Activated naive CD8-positive, alpha-beta T cell (primary cell): ENCODE measurements at regions not wholly inside any gene's neighbourhood (a gene's known extent, or its start where the extent isn't known, plus 50 kb on each side); places are given as distances from the start of the nearest gene placed in this dataset.

Experiments
- H3K27ac Mint-ChIP-seq: one replicate; pipeline ENCODE4 v1.8.0; 2021; ENCODE audit warnings: mixed read lengths
- H3K27me3 Mint-ChIP-seq: one replicate; pipeline ENCODE4 v1.8.0; 2021; ENCODE audit warnings: mixed read lengths
- H3K36me3 Mint-ChIP-seq: one replicate; pipeline ENCODE4 v1.8.0; 2021; ENCODE audit warnings: mixed read lengths
- H3K4me1 Mint-ChIP-seq: one replicate; pipeline ENCODE4 v1.8.0; 2021; ENCODE audit warnings: low read depth, mixed read lengths
- H3K4me3 Mint-ChIP-seq: one replicate; pipeline ENCODE4 v1.8.0; 2021; ENCODE audit warnings: mild to moderate bottlenecking, mixed read lengths
- H3K9me3 Mint-ChIP-seq: one replicate; pipeline ENCODE4 v1.8.0; 2021; ENCODE audit warnings: low read depth, mixed read lengths

DNA sequence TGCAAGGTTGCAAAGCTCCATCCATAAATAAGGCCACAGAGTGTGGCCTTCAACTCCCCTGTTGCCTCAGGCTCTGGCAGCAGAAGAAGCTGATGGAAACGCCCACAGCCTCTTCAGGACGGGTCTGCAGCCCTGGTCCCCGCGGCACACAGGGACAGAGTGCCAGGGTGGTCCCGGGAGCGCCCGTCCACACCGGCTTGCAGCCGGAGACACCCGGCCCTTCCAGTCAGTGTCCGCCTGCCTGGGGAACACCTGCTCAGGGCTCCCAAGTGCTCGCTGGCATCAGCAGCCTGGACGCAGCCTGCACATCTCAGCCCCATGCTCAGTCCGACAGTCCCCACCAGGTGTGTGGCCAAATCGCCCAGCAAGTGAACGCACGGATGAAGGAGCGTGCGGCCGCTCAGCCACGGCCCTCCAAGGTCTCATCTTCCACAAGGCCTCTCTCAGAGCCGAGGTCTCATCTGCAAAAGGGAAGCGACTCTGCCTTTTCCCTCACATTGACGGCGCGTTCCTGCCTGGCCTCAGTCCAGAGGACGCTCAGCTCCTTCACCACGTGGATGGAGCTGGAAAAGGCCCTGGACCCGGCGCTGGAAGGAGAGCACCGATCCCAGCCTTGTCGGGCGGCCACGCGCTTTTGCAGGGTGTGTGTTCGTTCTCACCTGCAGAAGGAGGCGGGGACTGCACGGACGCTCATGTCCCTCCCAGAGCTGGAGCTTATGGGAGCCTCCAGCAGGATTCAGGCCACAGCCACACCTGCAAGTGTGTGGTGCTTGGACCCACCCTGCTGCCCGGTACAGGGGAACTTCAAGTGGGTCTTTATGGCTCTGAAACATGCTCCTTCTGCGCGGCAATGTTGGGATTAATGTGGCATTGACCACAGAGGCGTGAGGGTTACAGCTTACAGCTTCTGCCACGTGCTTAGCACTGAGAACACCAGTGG lies 180.4 kb downstream of the DLL1 start:
- Mint-ChIP-seq H3K27me3 (peaks cover 5% of the 10 kb centered on the region), H3K9me3 (no peaks in the 10 kb centered on the region), H3K4me1 (no peaks in the 10 kb centered on the region), H3K27ac (no peak overlapping the region), H3K36me3 (no peaks in the 10 kb centered on the region), H3K4me3 (no peak overlapping the region)

DNA sequence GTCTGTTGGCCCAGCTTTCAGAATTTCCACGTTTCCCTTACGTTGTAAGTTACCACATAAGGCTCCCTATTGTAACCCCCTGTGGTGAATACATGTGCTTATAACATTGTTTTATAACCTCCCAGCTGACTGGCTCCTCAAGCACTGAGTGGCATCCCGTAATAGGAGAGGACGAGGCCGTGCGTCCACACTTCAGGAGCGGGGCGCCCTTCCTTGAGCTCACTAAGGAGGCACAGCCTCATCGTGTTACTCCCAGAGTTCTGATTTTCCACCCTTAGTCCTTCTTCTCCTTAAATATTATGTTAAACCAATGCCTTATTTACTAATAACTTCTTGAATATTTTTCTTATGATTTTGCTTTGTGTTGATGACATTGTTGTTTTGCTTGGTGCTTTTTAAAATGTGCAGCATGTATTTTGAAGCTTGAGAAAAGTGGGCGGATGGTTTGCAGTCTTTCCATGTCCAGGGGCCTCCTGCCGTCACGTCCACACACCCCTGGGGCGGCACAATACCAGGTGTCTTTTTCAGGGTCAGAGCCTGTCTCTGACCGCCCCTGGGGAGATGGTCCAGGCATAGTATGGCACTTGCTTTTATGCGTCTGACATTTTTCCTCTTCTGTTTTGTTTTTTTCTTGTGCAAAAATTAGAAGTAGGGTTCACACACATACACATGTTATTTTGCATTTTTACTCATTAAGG lies 181.8 kb downstream of the DLL1 start:
- H3K9me3 Mint-ChIP-seq = peaks cover 3% of the 10 kb centered on the region
- H3K4me3 Mint-ChIP-seq = no peak overlapping the region
- no peak overlapping the region for H3K27ac Mint-ChIP-seq
- peaks cover 5% of the 10 kb centered on the region for H3K27me3 Mint-ChIP-seq
- no peaks in the 10 kb centered on the region for H3K36me3 Mint-ChIP-seq
- no peaks in the 10 kb centered on the region for H3K4me1 Mint-ChIP-seq

DNA sequence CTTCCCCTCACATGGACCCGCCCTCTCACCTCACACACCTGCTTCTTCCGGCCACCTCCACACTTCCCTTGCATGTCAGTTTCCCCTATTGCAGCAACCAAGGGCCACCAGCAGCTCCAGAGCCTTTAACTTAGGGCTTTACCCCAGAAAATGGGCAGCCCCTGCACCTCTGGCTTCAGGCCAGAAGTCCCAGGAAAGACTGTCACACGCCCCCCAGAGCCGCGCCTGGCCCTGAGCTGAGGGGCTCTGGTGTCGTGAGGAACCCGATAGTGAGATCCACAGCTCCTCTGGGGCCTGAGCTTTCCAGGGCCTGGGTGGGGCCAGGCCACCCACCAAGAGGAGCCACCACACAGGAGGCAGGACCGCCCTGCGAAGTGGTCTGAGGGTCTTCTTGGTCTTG lies 182.4 kb downstream of the DLL1 start:
- peaks cover 5% of the 10 kb centered on the region for H3K27me3 Mint-ChIP-seq
- no peak overlapping the region for H3K4me3 Mint-ChIP-seq
- H3K36me3 Mint-ChIP-seq = no peaks in the 10 kb centered on the region
- peaks cover 3% of the 10 kb centered on the region for H3K9me3 Mint-ChIP-seq
- no peaks in the 10 kb centered on the region for H3K4me1 Mint-ChIP-seq
- no peak overlapping the region for H3K27ac Mint-ChIP-seq

DNA sequence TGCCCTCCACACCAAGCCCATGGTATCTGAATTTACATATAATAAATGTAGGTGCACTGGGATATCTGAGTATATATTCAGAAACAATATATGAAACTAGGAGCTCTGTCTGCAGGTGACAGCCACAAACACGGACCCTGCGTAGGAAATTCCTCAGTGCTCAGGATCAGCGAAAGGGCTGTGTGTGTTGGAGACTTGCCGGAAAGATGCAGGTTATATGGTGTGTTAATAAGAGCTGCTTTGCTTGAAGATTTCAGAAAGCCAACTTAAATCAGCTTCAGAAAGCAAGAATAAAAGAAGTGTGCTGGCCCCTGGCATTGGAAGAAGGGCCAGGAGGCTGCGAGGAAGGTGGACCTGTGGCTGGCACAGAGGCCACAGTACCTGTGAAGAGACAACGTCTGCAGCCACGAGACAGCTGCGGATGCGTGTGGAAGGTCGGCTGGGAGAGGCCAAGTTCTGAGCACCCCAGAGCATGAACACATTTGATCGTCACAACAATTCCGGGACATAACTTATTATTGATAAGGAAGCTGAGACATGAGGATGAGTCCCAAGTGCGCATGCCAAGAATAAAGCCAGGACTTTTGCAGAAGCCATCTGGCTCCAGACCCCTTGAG lies 183.2 kb downstream of the DLL1 start:
- Mint-ChIP-seq H3K36me3 (no peaks in the 10 kb centered on the region), H3K4me3 (no peak overlapping the region), H3K4me1 (peaks cover 3% of the 10 kb centered on the region), H3K27ac (no peak overlapping the region), H3K9me3 (peaks cover 3% of the 10 kb centered on the region), H3K27me3 (peaks cover 5% of the 10 kb centered on the region)

DNA sequence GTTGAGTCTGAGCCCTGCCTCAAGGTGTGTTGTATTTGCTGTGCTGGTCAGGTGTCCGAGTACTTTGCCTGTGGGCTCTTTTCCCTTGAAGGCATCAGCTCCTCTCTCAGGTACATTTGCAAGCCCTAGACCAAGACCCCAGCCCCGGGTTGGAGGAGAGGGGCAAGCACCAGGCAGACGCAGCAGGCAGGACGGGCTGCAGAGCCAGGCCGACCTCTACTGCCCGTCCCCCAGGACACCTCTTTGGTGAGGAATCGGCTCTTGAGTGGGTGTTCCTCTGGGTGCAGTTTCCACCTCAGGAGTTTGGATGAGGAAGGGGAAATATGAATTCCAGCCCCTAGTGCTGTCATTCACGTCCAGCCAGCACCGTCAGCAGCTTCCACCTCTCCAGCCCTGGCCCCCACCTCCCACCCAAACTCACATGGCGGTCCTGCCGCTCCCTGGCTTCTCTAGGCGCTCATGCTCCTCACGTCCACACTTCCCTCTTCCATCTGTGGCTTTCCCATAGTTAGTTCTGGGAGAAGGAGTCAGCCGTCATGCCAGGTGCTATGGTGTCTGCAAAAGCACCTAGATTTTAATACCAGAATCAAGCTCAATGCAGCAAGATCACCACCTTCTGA lies 183.9 kb downstream of the DLL1 start:
- no peaks in the 10 kb centered on the region for H3K36me3 Mint-ChIP-seq
- no peak overlapping the region for H3K27ac Mint-ChIP-seq
- peaks cover 3% of the 10 kb centered on the region for H3K9me3 Mint-ChIP-seq
- peaks cover 3% of the 10 kb centered on the region for H3K4me1 Mint-ChIP-seq
- no peak overlapping the region for H3K4me3 Mint-ChIP-seq
- peaks cover 5% of the 10 kb centered on the region for H3K27me3 Mint-ChIP-seq

DNA sequence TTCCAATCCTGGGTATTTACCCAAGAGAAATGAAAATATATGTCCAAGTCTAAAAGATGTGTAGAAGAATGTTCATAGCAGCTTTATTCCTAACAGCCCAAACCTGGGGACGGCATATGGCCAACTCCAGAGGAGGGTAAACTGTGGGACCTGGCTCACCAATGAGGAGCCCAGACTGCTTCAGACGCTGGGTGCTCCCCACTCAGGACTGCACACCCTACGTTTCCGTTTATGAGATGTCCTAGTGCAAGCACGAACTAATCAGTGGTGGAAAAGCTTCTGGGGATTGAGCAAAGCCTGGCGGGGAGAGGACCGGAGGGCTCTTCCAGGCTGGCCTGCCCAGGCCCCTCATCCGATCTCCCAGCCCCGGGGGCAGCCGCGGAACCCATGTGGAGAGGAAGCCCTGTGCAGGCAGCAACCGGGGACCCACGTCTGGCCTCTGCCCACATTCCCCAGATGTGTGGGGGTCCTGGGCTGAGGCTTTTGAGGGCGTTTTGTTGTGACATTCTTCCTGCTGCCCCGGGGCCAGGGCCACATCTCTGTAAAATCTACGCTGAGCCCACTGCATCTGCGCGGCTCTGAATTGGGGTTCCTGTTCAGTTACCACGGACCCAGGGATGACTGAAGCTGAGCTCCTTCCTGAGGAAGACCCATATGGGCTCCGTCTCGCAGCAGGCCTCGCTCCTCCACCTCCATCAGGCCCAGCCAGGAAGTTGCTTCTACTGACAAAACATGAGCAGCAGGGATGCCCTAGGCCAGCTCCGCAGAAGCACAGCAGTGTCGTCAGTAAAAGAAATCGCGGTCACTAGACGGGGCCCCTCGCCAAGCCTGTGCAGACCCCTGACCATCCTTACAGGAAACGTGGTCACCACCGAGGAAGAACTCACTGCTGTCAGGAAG lies 188.0 kb downstream of the DLL1 start:
- Mint-ChIP-seq H3K4me3 (no peak overlapping the region), H3K4me1 (peaks cover 3% of the 10 kb centered on the region), H3K27ac (peak overlapping the region; percentile 16), H3K36me3 (no peaks in the 10 kb centered on the region), H3K9me3 (peaks cover 3% of the 10 kb centered on the region), H3K27me3 (peaks cover 5% of the 10 kb centered on the region)

DNA sequence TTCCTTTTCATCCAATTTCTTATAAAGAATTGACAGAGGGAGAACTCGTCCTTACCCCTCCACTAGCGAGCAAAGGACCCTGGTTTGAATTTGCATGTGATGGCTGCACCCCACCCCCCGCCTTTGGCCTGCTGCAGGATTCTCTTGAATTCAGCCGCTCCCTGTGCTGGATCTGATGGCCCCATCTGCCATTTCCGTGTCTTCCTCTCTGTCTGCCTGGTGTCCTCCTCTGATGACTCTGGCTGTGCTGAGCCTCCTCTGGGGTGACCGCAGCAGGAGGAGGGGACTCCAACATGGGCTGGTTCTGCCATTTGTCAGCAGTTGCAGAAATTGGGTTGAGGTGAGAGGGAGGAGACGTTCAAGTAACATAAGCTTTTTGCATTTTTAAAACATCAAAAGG lies 188.8 kb downstream of the DLL1 start:
- H3K4me1 Mint-ChIP-seq = peaks cover 3% of the 10 kb centered on the region
- H3K4me3 Mint-ChIP-seq = no peak overlapping the region

DNA sequence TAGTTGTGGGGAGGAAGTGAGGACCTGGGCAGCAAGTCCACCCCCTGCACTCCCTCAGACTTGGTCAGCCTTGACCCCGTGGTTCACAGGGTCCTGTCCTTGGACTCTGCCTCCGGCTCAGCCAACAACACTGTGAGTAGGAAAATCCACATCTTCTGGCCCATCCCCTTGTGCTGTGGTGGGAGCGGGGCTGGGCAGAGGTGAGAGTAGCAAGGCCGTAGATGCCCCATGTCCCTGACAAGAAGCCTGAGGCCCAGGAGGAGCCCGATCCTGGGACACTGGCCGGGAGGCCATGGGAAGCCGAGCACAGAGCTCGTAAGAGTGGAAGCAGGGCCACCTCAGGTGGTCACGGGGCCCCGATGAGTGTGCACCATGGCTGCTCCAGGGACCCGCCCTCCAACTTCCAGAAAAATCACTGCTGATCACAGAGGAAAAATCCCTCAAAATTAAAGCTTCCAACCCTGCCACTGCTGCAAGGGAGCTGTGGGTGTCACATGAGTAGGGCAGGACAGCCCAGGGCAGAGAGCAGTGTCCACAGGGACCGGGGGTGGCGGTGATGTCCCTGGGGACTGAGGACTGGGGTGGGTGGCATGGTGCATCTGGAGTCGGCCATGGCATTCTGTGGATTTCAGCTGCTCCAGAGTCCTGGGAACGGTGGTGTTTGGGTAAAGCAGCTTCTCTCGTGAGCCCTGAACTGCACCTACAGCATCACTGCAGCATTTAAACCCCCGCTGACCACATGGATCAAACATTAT lies 189.4 kb downstream of the DLL1 start:
- Mint-ChIP-seq H3K36me3 (no peaks in the 10 kb centered on the region), H3K27ac (no peak overlapping the region), H3K4me1 (peaks cover 3% of the 10 kb centered on the region), H3K9me3 (peaks cover 3% of the 10 kb centered on the region), H3K4me3 (no peak overlapping the region), H3K27me3 (peaks cover 1% of the 10 kb centered on the region)

More for the DNA sequence above, 188.8 kb downstream of the DLL1 start:
- H3K27me3 Mint-ChIP-seq = no peaks in the 10 kb centered on the region
- peaks cover 3% of the 10 kb centered on the region for H3K9me3 Mint-ChIP-seq
- H3K36me3 Mint-ChIP-seq = no peaks in the 10 kb centered on the region
- no peak overlapping the region for H3K27ac Mint-ChIP-seq

DNA sequence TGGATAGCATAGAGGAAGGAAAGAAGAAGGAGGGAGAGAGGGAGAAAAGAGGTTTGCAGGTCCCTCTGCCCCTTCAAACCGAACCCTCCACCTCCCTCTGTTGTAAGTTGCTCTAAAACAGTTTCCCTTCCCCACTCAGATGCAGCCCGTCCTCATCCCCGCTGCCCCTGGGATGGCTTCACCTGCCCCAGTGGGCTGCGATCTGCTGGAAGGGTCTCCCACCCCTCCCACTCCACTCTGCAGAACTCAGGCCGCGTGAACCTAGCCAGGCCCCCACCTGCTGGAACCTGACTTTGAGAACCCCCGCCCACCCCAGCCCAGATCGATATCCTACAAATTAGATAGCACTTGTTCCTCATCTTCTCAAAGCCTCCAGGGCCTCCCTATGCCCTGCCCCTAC lies 190.8 kb downstream of the DLL1 start:
- Mint-ChIP-seq H3K9me3 (peaks cover 2% of the 10 kb centered on the region), H3K4me1 (peaks cover 3% of the 10 kb centered on the region), H3K27me3 (peaks cover 1% of the 10 kb centered on the region), H3K4me3 (no peak overlapping the region), H3K36me3 (no peaks in the 10 kb centered on the region), H3K27ac (no peak overlapping the region)

DNA sequence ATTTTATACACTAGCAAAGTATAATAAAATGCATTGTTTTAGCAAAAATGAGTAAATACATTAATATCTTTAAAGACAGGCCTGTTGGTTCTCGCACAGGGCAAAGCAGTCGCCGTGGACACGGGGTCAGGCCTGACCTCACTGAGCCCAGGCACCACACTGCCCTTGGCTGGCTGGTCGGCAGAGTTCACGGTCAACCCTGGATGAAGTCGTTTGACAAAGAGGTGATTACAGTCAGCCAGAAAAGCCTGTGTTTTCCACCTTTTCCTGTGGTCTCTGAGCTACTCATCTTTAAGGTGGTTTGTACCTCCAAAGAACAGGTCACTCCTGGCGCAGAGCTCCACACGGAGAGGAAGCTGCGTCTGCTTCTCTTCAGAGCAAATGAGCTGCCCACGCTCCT lies 191.5 kb downstream of the DLL1 start:
- no peaks in the 10 kb centered on the region for H3K36me3 Mint-ChIP-seq
- no peak overlapping the region for H3K4me3 Mint-ChIP-seq
- no peak overlapping the region for H3K27ac Mint-ChIP-seq
- peaks cover 1% of the 10 kb centered on the region for H3K27me3 Mint-ChIP-seq
- H3K9me3 Mint-ChIP-seq = no peaks in the 10 kb centered on the region
- H3K4me1 Mint-ChIP-seq = peaks cover 3% of the 10 kb centered on the region

DNA sequence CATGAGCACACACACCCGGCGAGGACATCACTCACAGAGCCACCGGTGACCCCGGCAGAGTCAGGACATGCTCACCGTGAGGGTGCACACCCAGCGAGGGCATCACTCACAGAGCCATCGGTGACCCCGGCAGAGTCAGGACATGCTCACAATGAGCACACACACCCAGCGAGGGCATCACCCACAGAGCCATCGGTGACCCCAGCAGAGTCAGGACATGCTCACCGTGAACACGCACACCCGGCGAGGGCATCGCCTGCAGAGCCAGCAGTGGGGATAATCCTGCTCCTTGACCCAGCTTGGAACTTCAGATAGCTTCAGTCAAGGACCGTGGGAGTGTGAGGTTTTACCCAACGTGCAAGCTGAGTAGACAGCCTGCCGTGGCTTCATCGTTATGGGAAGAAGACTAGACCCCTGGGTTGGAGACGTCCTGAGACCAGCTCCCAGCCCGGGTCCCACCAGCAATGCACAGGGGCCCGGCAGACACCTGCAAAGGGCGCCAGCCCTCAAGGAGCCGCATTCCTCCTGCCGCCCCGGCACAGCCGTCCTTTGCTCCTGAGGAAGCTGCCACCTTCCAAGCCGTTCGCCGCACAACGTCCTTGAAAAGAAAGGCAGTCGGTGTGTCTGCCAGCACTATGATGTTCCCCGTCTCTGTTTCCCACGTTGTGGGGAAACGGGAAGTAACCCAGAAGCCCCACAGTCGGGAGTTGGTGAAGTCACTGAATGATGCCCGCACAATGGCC lies 192.3 kb downstream of the DLL1 start:
- Mint-ChIP-seq H3K27ac (no peak overlapping the region), H3K4me3 (no peak overlapping the region), H3K4me1 (peaks cover 3% of the 10 kb centered on the region), H3K36me3 (no peaks in the 10 kb centered on the region), H3K9me3 (no peaks in the 10 kb centered on the region), H3K27me3 (peaks cover 1% of the 10 kb centered on the region)

DNA sequence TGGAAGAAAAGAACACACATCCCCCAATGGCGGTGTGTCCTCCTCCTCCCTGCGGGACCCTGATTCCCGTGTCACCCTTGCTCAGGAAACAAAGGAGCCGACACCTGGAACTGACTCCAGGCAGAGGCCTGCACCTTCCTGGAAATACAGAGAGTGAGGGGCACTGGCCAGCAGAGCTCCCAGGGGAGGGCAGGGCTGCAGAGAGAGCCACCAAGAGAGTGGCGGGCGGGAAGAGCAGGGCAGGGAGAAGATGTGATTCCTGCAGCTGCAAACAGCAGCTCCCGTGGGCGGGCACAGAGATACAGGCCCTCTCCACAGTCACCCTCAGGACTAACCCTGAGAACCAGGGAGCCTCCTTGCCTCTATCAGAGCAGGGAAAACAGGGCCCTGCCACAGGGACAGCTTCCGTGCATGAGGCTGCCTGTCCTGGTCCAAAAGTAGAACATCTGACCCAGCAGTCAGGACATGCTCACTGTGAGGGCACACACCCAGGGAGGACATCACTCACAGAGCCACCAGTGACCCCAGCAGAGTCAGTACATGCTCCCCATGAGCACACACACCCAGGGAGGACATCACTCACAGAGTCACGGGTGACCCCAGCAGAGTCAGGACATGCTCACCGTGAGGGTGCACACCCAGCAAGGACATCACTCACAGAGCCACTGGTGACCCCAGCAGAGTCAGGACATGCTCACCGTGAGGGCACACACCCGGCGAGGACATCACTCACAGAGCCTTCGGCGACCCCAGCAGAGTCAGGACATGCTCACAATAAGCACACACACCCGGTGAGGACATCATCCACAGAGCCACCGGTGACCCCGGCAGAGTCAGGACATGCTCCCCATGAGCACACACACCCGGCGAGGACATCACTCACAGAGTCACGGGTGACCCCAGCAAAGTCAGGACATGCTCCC lies 193.1 kb downstream of the DLL1 start:
- H3K27ac Mint-ChIP-seq = no peak overlapping the region

More for the DNA sequence above, 193.1 kb downstream of the DLL1 start:
- H3K36me3 Mint-ChIP-seq = no peaks in the 10 kb centered on the region
- H3K4me1 Mint-ChIP-seq = no peaks in the 10 kb centered on the region
- no peak overlapping the region for H3K4me3 Mint-ChIP-seq
- no peaks in the 10 kb centered on the region for H3K9me3 Mint-ChIP-seq
- H3K27me3 Mint-ChIP-seq = peaks cover 1% of the 10 kb centered on the region
